MCF 10A (cell line): ENCODE measurements at regions not wholly inside any gene's neighbourhood (a gene's known extent, or its start where the extent isn't known, plus 50 kb on each side); places are given as distances from the start of the nearest gene placed in this dataset.

Experiments used
- BruUV-seq: library from RNA; stranded (reverse); fragments of 400-500 nt; replicated peaks from 2 replicates; lab custom pipeline; 2021; lab: Mats Ljungman, UMichigan
- CTCF ChIA-PET: fragments of 300-600 bp; sonication (Branson Sonifier 250); formaldehyde crosslinking; extraction: SDS; loops from one replicate; lab custom pipeline; 2021; ENCODE audit warnings: antibody characterized with exemption, inconsistent platforms; lab: Yijun Ruan, JAX
- POLR2A ChIA-PET: fragments of 300-600, 350-650 bp; sonication (Branson Sonifier 250); formaldehyde crosslinking; extraction: SDS; loops from one replicate; lab custom pipeline; 2020; ENCODE audit warnings: antibody characterized with exemption, inconsistent platforms; lab: Yijun Ruan, JAX
- DNase-seq: peaks from one replicate; pipeline ENCODE4 v3.0.0-alpha.2; 2018; ENCODE audit not compliant: unreplicated experiment
- H3K27ac Mint-ChIP-seq: one replicate; pipeline ENCODE4 v1.8.0; 2022; ENCODE audit warnings: mild to moderate bottlenecking, low read depth, mixed read lengths; ENCODE audit not compliant: unreplicated experiment
- H3K27me3 Mint-ChIP-seq: one replicate; pipeline ENCODE4 v1.8.0; 2022; ENCODE audit warnings: mixed read lengths; ENCODE audit not compliant: insufficient read depth, unreplicated experiment
- H3K36me3 Mint-ChIP-seq: one replicate; pipeline ENCODE4 v1.8.0; 2022; ENCODE audit warnings: mild to moderate bottlenecking, moderate library complexity, mixed read lengths; ENCODE audit not compliant: insufficient read depth, unreplicated experiment
- H3K4me1 Mint-ChIP-seq: one replicate; pipeline ENCODE4 v1.8.0; 2022; ENCODE audit warnings: mixed read lengths; ENCODE audit not compliant: insufficient read depth, unreplicated experiment
- H3K4me3 Mint-ChIP-seq: one replicate; pipeline ENCODE4 v1.8.0; 2022; ENCODE audit warnings: mild to moderate bottlenecking, moderate library complexity, mixed read lengths; ENCODE audit not compliant: unreplicated experiment
- H3K9me3 Mint-ChIP-seq: one replicate; pipeline ENCODE4 v1.8.0; 2022; ENCODE audit warnings: mixed read lengths; ENCODE audit not compliant: unreplicated experiment
- intact Hi-C: fragments of 100-400 bp; cut with micrococcal nuclease; formaldehyde crosslinking; loops from 2 replicates; pipeline ENCODE4 v1.14.1; 2022
- TF ChIP-seq, protein P1 (sequence below): fragments of 200-600 bp; IDR thresholded peaks from one replicate; pipeline ENCODE4 v1.8.0; 2022; ENCODE audit warnings: antibody characterized with exemption, mild to moderate bottlenecking; ENCODE audit not compliant: unreplicated experiment

DNA sequence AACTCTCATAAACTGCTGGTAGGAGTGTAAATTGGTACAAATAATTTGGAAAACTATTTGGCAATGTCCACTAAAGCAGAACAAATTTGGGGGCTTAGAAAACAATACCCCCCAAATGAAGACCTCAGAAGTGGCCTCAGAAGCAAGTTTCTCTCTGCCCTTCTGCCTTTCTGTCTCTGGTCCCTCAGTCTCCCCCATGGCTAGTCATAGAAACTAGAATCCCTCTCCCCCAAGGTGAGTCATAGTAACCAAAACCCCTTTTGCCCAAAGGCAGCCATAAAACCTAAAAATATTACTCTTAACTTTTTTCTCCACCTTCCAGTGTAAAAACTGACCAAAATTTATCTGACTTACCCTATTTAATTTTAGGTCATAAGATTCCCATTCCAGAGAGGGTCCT is 350.7 kb upstream of the LRRC3B start:
- TF ChIP-seq, protein P1, sequence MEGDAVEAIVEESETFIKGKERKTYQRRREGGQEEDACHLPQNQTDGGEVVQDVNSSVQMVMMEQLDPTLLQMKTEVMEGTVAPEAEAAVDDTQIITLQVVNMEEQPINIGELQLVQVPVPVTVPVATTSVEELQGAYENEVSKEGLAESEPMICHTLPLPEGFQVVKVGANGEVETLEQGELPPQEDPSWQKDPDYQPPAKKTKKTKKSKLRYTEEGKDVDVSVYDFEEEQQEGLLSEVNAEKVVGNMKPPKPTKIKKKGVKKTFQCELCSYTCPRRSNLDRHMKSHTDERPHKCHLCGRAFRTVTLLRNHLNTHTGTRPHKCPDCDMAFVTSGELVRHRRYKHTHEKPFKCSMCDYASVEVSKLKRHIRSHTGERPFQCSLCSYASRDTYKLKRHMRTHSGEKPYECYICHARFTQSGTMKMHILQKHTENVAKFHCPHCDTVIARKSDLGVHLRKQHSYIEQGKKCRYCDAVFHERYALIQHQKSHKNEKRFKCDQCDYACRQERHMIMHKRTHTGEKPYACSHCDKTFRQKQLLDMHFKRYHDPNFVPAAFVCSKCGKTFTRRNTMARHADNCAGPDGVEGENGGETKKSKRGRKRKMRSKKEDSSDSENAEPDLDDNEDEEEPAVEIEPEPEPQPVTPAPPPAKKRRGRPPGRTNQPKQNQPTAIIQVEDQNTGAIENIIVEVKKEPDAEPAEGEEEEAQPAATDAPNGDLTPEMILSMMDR = no peak
- no peaks in the 10 kb centered on the region for H3K9me3 Mint-ChIP-seq
- POLR2A ChIA-PET = no interaction called here
- intact Hi-C loops = no loop called here
- H3K4me3 Mint-ChIP-seq = no peak overlapping the region
- CTCF ChIA-PET = no interaction called here
- BruUV-seq = no TSS peak
- H3K4me1 Mint-ChIP-seq = no peaks in the 10 kb centered on the region
- no peaks in the 10 kb centered on the region for H3K27me3 Mint-ChIP-seq
- DNase-seq = no peak
- no peak overlapping the region for H3K27ac Mint-ChIP-seq
- H3K36me3 Mint-ChIP-seq = no peaks in the 10 kb centered on the region

DNA sequence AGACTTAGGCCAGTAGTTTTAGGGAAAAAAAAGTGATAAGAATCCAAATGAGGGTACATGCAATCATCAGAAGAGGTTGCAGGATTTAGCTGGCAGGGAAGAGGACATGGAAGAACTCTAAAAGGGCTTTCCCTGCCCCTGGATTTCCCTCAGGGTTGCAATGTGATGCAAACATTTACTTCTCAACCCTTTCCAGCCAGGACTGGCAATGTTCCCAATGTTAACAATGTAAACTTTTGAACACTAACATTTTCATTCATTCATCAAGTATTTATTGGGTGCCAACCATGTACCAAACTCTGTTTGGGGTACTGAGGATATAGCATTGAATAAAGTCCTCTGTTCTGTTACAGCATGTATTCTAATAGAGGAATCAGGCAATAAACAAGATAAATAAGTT is 349.4 kb upstream of the LRRC3B start:
- ChIA-PET CTCF (no interaction called here), POLR2A (no interaction called here)
- Mint-ChIP-seq H3K4me1 (no peaks in the 10 kb centered on the region), H3K27ac (no peak overlapping the region), H3K9me3 (no peaks in the 10 kb centered on the region), H3K27me3 (no peaks in the 10 kb centered on the region), H3K36me3 (no peaks in the 10 kb centered on the region), H3K4me3 (no peak overlapping the region)
- no peak for DNase-seq
- intact Hi-C loops = no loop called here
- TF ChIP-seq, protein P1 = no peak
- no TSS peak for BruUV-seq

GRCh38 chr3:26279091-26279490 is 343.5 kb upstream of the LRRC3B start:
- H3K27ac Mint-ChIP-seq = peak overlapping the region; percentile 80
- no TSS peak for BruUV-seq
- POLR2A ChIA-PET = no interaction called here

DNA sequence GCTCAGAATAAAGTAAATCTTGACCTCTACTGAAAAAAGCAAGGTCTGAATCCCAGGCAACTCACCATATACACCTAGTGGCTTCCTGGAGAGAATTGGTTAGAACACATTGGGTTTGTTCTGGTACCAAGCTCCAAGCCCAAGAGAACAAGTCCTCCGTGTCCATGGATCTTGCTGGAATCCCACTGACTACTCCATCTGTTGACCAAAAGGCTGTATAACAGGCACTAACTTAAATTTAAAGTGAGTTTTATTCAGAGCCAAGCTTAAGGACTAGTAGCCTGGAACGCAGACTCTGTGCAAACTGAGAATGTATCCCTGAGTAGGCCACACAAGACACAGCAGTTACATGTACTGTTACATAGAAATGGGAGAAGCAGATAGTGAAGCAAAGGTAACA is 342.1 kb upstream of the LRRC3B start:
- H3K9me3 Mint-ChIP-seq = peaks cover 13% of the 10 kb centered on the region
- peaks cover 12% of the 10 kb centered on the region for H3K36me3 Mint-ChIP-seq

More at GRCh38 chr3:26279091-26279490, 343.5 kb upstream of the LRRC3B start:
- Mint-ChIP-seq H3K4me1 (peaks cover 20% of the 10 kb centered on the region), H3K27me3 (no peaks in the 10 kb centered on the region), H3K36me3 (peaks cover 6% of the 10 kb centered on the region), H3K9me3 (peaks cover 13% of the 10 kb centered on the region), H3K4me3 (no peak overlapping the region)
- intact Hi-C loops = no loop called here
- TF ChIP-seq, protein P1 = no peak
- CTCF ChIA-PET = no interaction called here
- DNase-seq = no peak

More for the DNA sequence above, 342.1 kb upstream of the LRRC3B start:
- ChIA-PET CTCF (interaction anchor here (1.5 kb wide), 1 partner anchor 15 kb away, joined by 3 read pairs; no protein-coding TSS in a partner anchor), POLR2A (no interaction called here)
- H3K4me1 Mint-ChIP-seq = peaks cover 20% of the 10 kb centered on the region
- no peak overlapping the region for H3K27ac Mint-ChIP-seq
- TF ChIP-seq, protein P1 = peak; percentile 19
- H3K27me3 Mint-ChIP-seq = no peaks in the 10 kb centered on the region
- DNase-seq = no peak
- intact Hi-C loops = no loop called here
- no TSS peak for BruUV-seq
- no peak overlapping the region for H3K4me3 Mint-ChIP-seq
